AG09319 (cell line): ENCODE measurements at regions not wholly inside any gene's neighbourhood (a gene's known extent, or its start where the extent isn't known, plus 50 kb on each side); places are given as distances from the start of the nearest gene placed in this dataset.
"Not testable (repeated sequence)": the region's sequence is repeated elsewhere in the genome, so short reads cannot be mapped to it uniquely, and the experiment has no call there.

ENCODE experiments used
- DNase-seq: peaks from one replicate; pipeline ENCODE4 v3.0.0-alpha.2; 2010; ENCODE audit warnings: low read depth; ENCODE audit errors: extremely low read depth
- CTCF ChIP-seq: IDR thresholded peaks from 2 replicates; pipeline ENCODE4 v1.5.1; 2011; ENCODE audit warnings: low read depth, mild to moderate bottlenecking, inconsistent platforms, low read length, moderate library complexity

GRCh38 chr7:6882321-6882721, 56.2 kb upstream of the CCZ1B start:
- DNase-seq = not testable (repeated sequence)

- DNase-seq = not testable (repeated sequence)
These were observed 57.7 kb upstream of the CCZ1B start for GRCh38 chr7:6883756-6884155.

GRCh38 chr7:6886198-6886597, 60.1 kb upstream of the CCZ1B start:
- no peak for TF ChIP-seq CTCF
- no peak for DNase-seq

GRCh38 chr7:6888267-6889045, 62.4 kb upstream of the CCZ1B start:
- DNase-seq = not testable (repeated sequence)

GRCh38 chr7:6889252-6889812, 63.3 kb upstream of the CCZ1B start:
- TF ChIP-seq CTCF = no peak
- no peak for DNase-seq

- DNase-seq = not testable (repeated sequence)
These were observed 76.0 kb upstream of the CCZ1B start for GRCh38 chr7:6902097-6902518.

- DNase-seq = not testable (repeated sequence)
These were observed 77.2 kb upstream of the CCZ1B start for GRCh38 chr7:6903289-6903688.

GRCh38 chr7:6903792-6904191, 77.7 kb upstream of the CCZ1B start:
- not testable (repeated sequence) for DNase-seq

GRCh38 chr7:6917258-6917657, 91.2 kb upstream of the CCZ1B start:
- TF ChIP-seq CTCF = no peak
- no peak for DNase-seq

GRCh38 chr7:6919169-6919568, 93.1 kb upstream of the CCZ1B start:
- not testable (repeated sequence) for DNase-seq

- not testable (repeated sequence) for DNase-seq
These were observed 98.4 kb upstream of the CCZ1B start for GRCh38 chr7:6924523-6924922.

GRCh38 chr7:6926193-6927174, 100.4 kb upstream of the CCZ1B start:
- DNase-seq = not testable (repeated sequence)

GRCh38 chr7:6927643-6928042, 101.6 kb upstream of the CCZ1B start:
- DNase-seq = not testable (repeated sequence)

GRCh38 chr7:6929588-6929987, 103.5 kb upstream of the CCZ1B start:
- not testable (repeated sequence) for DNase-seq

- not testable (repeated sequence) for DNase-seq
These were observed 104.1 kb upstream of the CCZ1B start for GRCh38 chr7:6930081-6930635.

- DNase-seq = not testable (repeated sequence)
These were observed 104.7 kb upstream of the CCZ1B start for GRCh38 chr7:6930787-6931186.
